IMR-90 (cell line): ENCODE measurements at regions not wholly inside any gene's neighbourhood (a gene's known extent, or its start where the extent isn't known, plus 50 kb on each side); places are given as distances from the start of the nearest gene placed in this dataset.

Experiments used
- CTCF ChIP-seq: conservative IDR thresholded peaks from 2 replicates; pipeline ENCODE4 v1.5.1; 2012; ENCODE audit warnings: mild to moderate bottlenecking, low read depth, low read length, improper control_type of control experiment
- ELK1 ChIP-seq: fragments of 150-350 bp; IDR thresholded peaks from 2 replicates; pipeline ENCODE4 v1.6.1; 2016; ENCODE audit warnings: low read depth, mild to moderate bottlenecking, low read length, moderate library complexity, borderline replicate concordance
- MXI1 ChIP-seq: IDR thresholded peaks from 2 replicates; pipeline ENCODE4 v1.6.1; 2012; ENCODE audit warnings: low read depth, mild to moderate bottlenecking, low read length, moderate library complexity, borderline replicate concordance

- no peak for TF ChIP-seq CTCF
- no peak for TF ChIP-seq MXI1
- no peak for TF ChIP-seq ELK1
Measured at GRCh38 chr6:67886840-67887292, 748.2 kb upstream of the ADGRB3 start.
